ENCODE measurements at regions not wholly inside any gene's neighbourhood (a gene's known extent, or its start where the extent isn't known, plus 50 kb on each side); places are given as distances from the start of the nearest gene placed in this dataset.
"Not testable (repeated sequence)": the region's sequence is repeated elsewhere in the genome, so short reads cannot be mapped to it uniquely, and the experiment has no call there.

DNA sequence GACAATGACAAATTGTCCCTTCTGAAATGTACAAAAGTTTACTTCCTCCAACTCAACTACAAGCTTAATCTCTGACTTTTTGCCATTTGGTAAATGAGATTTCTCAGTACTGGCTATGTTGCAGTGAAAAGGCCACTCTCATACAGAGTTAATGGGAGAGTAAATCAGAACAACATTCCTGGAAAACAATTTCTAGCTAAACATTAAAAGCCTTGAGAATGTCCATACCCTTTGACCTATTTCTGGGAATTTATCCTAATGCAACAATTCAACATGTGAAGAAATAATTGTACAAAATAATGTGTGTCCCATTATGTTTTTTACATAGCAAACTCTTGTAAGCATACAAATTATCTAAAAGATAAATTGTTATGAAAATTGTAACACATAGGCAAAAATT is 56.3 kb upstream of the SPEF2 start:
- no peak for DNase-seq

DNA sequence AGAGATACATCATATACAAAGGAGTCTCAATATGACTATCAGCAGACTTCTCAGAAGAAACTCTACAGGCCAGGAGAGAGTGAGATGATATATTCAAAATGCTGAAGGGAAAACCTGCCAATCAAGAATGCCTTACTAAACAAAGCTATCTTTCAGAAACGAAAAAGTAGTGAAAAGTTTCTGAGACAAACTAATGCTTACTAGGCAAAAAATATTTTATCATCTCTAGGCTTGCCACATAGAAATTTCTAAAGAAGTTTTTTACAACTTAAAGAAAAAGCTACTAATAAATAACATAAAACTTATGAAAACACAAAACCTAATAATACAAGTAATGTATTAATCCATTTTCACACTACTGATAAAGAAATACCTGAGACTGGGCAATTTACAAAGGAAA is 59.9 kb upstream of the SPEF2 start:
- no peak for DNase-seq

DNA sequence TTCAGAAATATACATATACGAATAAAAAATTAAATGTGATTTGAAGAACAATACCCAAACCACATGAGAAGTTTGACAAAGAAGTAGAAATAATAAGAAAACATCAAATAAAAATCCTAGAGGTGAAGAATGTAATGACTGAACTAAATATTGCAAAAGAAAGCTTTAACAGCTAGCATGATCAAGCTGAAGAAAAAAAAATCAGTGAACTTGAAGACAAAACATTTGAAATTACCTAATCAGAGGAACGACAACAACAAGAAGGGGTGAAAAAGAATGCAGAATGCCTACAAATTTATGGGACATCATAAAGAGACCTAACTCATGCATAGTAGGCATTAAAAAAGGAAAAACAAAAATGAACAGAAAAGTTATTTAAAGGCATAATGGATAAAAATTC is 60.5 kb upstream of the SPEF2 start:
- no peak for DNase-seq

DNA sequence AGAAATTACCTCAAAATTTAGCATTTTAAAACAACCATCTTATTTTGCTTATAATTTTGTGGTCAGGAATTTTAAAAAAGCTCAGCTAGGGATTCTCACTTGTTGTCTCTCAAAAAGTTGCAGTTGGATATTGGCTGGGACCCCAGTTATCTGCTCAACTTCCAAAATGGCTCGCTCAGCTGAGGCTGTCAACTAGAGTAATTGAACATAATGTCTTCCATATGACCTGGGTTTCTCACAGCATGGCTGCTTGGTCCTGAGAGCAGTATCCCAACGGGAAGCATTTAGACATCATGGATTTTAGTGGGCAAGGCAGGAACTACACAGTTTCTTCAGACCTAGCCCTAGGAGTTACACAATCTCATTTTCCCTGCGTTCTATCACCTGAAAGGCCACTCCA is 63.6 kb upstream of the SPEF2 start:
- DNase-seq: no peak

DNA sequence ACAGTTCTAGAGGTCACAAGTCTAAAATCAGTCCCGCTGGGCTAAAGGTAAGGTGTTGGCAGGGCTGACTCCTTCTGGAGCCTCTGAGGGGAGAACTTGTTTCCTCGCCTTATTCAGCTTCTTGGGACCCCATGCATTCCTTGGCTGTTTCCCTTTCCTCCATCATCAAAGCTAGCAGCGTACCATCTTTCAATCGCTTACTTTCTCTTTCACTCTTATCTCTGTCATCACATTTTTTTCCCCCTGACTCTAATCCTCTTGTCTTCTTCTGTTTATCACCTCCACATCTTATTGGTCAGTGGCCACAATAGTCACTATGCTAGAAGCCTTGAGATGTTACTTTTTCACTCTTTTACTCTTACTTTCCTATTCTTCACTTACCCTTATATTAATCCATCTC is 72.5 kb upstream of the SPEF2 start:
- no peak for DNase-seq

DNA sequence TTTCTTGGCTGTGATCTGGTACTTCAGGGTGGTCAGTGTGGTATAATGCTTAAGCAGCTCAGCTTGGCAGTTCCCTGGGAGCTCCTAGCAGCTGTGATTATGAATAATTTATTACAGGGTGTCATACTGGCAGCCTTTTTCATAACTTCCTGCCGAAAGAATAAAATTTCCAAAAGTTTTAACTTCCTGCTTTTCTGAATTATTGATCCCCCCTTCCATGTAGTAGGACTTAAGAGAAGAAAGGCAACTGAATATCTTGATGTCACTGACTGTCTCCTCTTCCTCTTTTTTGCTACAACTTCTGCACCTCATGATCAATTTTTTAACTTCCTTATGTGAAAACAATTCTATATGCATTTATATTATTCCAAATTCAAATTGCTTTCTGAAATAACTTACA is 74.3 kb upstream of the SPEF2 start:
- no peak for DNase-seq

DNA sequence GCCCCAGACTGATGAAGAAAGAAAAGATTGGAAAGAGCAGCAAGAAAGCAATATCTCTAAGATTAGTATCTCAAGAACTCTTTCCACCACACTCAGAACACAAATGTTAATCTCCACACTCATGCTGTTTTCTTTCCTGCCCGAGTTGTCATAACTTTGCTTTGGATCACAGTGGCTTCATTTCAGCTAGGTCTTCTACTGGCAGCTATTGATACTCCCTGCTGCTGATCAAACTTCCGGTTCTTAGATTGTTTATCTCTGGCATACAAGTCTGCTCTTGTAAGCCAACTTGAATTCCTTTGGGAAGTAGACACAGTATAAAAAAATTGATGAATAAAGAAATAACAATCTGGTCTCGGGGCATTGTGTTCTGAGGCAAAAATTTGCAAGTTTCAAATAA is 77.7 kb upstream of the SPEF2 start:
- DNase-seq: no peak

DNA sequence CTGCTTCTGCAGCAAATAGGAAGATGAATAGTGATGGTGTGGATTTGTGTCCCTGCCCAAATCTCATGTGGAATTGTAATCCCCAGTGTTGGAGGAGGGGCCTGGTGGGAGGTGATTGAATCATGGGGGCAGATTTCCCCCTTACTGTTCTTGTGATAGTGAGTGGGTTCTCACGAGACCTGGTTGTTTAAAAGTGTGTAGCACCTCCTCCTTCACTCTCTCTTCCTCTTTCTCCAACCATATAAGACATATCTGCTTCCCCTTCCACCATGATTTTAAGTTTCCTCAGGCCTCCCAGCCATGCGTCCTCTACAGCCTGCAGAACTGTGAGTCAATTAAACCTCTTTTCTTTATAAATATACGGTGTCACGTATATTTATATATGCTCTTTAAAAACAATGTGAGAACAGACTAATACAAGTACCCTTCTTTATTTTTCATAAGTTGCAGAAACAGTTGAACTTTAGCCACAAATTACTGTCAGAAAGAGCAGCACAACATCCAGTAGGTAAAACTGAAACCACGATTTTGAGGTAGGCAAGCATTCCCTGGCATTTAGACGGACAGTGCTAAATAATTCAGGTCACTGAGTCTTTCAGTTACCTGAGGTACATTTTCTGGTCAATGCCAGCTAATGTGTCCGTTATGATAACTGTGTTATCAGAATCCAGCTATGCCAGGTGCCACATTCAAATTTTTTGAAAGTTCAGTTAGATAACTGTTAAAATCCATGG is 79.3 kb upstream of the SPEF2 start:
- no peak for DNase-seq

DNA sequence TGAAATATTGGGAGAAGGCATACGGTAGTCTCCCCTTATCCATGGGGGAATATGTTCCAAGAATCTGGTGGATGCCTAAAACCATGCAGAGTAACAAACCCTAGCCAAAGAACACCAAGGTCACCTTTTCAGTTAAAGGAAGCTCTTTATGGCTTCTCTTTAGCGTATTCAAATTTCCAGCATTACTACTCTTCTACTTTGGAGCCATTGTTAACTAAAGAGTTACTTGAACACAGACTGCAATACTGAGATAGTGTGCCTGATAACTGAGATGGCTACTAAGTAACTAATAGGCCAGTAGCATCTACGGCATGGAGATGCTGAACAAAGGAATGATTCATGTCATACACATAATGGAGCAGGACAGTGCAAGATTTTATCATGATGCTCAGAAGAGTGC is 84.5 kb upstream of the SPEF2 start:
- no peak for DNase-seq

DNA sequence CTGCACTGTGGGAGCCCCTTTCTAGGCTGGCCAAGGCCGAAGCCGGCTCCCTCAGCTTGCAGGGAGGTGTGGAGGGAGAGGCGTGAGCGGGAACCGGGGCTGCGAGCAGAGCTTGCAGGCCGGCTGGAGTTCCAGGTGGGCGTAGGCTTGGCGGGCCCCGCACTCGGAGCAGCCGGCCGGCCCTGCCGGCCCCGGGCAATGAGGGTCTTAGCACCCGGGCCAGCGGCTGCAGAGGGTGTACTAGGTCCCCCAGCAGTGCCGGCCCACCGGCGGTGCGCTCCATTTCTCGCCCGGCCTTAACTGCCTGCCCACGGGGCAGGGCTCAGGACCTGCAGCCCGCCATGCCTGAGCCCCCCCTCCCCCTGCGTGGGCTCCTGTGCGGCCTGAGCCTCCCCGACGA is 86.1 kb upstream of the SPEF2 start:
- not testable (repeated sequence) for DNase-seq

DNA sequence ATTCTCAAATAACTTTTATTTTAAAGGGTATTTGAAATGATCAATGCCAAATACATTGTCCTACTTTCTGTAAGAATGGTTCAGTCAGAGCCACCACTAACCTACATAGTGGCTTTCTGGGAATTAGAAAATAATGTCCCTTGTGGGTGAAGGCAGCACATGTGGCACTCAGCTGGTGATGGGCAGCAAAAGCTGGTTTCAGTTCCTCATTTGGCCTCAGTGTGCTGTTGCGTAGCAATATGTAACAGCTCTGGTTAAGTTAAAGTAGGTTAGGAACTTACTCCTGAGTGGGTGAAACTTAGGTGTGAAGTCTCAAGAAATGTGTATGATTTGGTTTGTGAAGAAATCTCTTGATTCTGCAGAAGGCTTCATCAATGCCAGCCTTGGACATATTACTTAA is 99.6 kb upstream of the SPEF2 start:
- DNase-seq: no peak

DNA sequence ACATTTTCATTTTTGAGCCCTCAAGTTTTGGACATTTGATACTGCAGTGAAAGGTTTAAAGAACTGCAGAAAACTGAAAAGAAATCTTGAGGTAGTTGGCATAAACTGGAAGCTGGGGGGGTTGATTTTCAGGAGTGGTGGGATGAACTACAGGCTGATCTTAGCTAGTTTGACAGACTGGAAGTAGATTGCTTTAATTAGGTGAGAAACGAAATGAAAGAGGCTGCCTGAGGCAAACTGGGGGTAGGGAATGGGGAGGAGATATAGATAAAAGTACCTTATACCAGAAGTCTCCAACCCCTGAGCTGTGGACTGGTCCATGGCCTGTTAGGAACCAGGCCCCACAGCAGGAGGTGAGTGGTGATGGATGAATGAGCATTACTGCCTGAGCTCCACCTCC is 101.4 kb upstream of the SPEF2 start:
- DNase-seq: no peak

DNA sequence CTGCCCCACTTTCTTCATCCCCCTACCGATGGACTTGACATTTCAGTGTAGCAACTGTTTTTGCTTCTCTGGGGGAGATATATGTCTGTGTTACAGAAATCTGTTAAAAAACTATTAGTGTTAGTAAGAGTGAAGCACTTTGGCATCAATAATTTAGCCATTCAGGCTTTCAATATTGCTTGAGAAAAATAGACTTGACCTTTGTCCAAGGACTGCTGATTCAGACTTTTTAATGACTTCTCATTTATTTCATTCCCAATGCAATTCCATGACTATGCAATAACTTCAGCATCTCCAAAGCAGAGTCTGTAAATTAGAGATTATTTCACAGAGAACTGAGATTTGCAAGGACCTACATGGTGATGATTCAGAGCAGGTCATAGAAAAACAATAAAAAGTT is 104.1 kb upstream of the SPEF2 start:
- DNase-seq: no peak

DNA sequence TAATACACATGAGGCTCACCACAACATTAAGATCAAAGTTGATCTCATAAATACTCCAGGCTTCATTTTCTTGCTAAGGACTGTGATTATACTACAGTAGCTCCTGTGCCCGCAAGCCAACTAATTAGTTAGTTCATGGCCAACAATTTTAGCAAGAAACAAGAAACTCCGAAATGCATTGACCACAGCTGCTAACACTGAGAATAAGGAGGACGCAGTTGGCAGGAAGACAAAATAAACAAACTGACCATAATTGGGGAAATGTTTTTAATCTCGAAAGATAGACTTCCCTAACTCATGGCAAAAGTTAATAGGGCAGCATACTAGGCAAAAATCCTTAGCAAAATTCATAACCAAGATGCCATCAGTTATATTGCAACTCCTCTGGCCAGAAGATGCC is 115.5 kb upstream of the SPEF2 start:
- no peak for DNase-seq

DNA sequence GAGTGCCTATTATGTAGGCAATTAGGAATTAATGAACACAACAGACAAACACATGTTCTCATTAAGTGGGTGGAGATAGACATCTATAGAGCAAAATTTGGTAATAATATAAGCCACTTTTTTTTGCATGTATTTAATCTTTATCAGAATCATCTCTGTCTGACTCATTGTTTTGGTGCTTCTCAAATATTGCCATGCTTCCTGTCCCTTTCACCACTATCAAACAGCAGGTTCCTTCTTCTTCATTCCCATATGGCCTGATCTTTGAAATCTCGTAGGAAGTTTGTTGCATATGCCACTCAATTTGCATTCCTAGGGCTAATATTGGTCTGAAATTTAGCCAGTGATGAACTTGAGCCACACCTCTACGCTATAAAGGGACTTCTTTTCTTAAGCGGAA is 128.9 kb upstream of the SPEF2 start:
- no peak for DNase-seq

DNA sequence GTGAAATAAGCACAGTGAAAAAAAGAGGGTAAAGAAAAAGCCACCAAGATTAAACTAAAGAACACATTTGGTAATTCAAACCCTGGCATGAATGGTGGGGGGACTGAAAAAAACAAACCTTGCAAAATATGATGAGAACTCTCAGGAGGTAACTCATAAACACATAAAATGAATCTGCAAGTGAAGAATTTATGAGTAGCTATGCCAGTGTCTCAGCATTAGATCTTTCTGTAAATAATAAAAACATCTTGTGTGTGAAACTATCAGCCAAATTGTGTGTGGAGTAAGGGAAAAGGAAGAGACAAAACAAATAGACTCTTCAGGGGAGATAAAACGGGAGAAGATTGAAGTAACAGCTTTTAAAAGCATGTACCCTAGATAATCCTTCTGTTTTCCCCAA is 129.6 kb upstream of the SPEF2 start:
- no peak for DNase-seq

DNA sequence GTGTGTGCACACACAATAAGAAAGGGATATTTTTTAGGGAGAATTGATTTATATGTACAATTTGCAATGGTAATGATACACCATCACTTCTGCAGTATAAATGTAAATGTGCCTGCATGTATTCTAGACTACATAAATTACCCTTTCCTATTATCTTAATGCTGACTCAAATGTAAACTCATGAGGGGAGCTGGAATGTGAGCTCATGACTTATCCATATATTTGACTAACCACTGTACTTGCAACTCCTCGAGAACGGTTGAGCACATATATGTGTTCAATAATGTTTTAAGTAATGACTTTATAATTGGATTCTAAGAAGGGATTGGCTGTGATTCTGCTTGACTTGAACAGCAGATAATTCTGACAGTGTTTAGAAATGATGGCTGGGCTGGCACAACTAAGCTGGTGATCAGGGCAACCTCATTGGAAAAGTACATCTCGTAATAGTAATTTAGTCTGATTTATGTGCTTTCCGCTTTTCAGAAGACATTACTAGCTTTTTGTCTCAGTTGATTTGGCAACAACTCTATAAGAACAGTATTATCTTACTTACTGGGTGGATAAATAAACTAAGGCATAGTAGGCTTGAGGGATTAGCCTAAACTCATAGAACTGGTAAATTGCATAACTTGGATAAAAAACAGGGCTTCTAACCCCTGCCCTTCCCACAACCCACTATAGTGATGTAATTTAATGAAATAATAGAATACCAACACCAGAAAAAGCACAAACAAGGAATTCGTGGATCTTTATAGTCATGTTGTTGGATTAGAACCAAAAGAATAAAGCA is 130.2 kb upstream of the SPEF2 start:
- DNase-seq: no peak

DNA sequence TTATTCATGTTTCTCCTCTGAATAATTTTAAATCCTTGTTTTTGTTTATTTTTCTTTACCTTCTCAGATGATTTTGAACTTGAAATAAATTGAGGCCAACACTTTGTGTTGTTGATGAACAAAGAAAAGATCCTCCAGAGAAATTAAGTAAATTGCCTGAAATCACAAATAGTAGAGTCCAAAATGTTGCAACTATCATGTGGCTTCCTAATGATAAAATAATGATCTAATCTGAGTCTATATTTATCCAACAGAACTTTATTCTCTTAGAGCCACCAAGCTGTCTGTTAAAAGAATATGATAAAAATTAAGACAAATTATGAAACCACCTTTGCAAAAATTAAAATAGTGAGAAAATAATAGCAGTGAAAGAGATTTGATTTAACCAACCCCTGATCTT is 132.2 kb upstream of the SPEF2 start:
- DNase-seq: no peak

DNA sequence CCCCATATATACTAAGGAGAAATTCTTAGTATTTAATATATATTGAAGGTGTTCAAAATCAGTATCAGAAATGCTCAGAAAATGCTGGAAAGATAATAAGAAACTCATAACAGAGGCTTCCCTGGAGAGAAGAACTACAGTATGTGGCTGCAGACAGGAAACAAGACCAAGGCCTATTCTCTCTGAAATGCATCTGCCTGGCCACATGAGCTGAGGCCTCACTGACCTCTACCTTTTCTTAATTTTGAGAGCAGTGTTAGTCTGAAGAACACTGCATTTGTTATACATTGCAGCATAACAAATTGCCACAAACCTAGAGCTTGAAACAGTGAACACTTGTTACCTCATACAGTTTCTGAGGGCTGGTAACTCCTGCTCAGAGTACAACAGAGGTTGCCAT is 133.4 kb upstream of the SPEF2 start:
- no peak for DNase-seq

DNA sequence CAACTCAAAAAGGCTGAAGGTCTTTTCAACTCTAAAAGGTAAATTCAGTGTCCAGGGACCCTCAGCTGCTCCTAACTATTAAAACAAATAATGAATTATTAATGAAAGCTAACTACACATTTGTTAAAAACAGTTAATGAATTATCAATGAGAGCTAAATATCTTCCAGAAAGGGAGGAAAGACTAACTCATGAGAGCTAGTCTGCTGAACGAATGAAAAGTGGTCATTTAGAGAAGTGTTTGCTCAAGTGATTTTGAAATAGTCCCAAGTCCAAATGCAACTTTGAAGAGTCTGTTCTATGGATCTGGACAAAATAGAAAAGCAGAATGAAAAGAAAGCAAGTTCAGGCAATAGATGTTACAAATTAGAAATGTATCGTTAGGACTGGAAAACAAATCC is 133.9 kb upstream of the SPEF2 start:
- DNase-seq: no peak

DNA sequence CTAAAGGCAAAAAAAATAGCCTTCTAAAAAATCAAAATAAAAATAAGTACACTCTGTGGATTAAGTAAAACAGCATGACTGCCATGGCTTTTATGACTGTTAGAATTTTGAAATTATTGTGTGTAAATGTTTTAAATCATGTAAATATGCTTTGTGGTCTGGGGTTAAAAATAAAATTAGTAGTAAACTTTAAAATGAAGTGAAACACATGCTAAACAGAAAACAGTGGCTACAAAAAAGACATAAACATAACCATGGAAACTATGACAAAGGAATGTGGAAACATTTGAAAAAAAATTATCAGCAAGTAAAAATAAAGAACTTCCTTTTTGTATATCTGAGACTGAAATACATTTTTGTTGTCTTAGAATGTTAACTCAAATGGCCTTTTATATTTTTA is 134.5 kb upstream of the SPEF2 start:
- no peak for DNase-seq

DNA sequence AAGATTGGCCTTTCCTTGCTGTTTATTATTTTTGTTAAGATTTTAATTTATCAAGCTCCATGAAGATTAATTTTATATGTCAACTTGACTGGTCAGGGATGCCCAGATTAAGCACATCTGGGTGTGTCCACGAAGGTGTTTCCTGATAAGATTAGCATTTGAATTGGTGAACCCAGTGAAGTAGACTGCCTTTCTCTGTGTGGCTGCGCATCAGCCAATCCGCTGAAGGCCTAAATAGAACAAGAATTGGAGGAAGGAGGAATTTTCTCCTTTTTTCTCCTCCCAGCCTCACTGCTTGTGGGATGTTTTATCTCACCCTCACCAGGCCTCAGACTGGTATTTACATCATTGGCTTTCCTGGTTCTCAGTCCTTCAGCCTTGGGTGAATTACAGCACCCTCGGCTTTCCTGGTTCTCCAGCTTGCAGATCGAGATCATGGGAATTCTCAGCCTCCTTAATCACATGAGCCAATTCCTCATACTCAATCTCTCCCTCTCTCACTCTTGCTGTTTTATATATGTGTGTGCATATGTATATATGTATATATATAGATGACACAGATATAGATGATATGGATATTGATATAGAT is 135.4 kb upstream of the SPEF2 start:
- no peak for DNase-seq

DNA sequence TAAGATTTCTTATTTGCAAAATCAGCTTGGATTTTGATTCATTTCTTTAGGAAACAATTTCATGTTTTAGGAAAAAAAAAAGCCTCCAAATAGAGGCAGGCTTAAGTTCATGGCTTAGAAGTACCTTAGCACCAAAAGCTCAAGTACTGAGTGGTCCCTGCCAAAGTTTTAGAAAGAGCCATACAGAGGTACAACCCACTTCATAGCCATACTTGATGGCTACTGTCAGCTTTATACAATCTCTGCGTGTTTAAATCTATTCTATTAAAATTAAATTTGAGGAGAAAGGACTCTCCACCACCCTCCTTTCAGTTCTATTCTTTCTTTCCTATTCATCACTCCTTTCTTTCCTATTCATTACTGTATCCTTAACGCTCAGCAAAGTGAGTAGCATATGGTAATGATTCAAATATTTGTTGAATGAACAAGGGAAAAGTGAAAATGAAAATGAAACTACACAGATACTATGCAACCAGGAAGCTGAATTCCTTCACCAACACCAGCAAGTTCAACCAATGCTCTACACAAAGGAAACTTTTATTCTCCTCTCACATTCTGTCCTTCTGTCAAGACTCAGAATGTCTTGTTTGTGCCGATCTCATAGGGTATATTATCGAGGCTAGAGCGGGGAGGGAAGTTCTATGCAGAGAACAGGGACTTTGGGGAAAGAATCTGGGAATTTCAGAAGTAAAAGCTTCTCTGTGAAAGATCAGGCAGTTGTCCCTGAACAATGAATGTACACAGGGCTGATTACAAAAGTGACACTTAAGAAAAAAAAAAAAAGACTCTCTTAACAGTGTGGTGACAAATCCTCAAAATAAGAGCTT is 138.6 kb upstream of the SPEF2 start:
- DNase-seq: no peak

DNA sequence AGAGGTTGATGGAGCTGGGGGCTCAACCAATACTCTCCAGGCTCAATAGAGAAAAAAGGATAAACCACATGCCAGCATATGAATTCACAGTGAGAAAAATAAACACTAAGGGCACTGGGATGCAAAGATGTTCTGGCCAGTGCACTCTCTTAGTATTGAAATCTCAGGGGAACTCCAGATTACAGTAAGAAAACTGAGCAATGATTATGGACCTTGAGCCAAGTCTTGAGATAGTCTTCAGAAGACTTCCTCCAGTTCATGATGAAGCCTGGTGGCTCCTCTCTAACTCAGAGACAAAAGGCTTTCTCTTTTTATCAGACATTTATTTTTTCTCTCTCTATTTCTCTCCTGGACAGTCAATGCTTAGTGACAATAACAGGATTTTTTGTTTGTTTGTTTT is 139.8 kb upstream of the SPEF2 start:
- DNase-seq: no peak

Data from stimulated activated CD4-positive, alpha-beta T cell treated with anti-CD3 and anti-CD28 coated beads, Interleukin-15, amount 100 ng/mL, for 24 hours (primary cell).